ENCODE measurements at regions not wholly inside any gene's neighbourhood (a gene's known extent, or its start where the extent isn't known, plus 50 kb on each side); places are given as distances from the start of the nearest gene placed in this dataset.

DNA sequence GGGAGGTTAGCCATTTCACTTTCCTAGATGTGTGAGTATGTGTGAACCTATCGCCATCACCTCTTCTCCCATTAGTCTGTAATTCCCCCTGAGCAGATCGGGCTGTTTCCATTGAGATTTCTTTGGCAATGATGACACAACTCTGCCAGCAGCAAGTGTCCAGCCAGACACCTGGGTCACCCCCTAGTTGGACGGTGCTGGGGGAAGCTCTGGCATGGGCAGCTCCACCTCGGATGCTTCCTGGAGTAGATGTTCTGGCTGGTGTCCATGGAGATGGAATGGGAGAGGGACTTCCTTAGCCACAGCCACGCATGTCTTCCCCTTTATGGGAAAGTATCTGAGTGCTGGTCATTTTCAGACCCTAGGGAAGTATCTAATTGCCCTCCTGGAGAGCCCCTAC is 247.9 kb upstream of the RPL38 start:
- TF ChIP-seq, protein P1, sequence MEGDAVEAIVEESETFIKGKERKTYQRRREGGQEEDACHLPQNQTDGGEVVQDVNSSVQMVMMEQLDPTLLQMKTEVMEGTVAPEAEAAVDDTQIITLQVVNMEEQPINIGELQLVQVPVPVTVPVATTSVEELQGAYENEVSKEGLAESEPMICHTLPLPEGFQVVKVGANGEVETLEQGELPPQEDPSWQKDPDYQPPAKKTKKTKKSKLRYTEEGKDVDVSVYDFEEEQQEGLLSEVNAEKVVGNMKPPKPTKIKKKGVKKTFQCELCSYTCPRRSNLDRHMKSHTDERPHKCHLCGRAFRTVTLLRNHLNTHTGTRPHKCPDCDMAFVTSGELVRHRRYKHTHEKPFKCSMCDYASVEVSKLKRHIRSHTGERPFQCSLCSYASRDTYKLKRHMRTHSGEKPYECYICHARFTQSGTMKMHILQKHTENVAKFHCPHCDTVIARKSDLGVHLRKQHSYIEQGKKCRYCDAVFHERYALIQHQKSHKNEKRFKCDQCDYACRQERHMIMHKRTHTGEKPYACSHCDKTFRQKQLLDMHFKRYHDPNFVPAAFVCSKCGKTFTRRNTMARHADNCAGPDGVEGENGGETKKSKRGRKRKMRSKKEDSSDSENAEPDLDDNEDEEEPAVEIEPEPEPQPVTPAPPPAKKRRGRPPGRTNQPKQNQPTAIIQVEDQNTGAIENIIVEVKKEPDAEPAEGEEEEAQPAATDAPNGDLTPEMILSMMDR (IDR thresholded peaks at IDR 0.05; ENCODE audit: low read length) = no peak
- no peak for TF ChIP-seq EZH2 (optimal IDR thresholded peaks at IDR 0.05; ENCODE audit: low read depth, low read length)

Measured in MM.1S (cell line).